Keratinocyte (primary cell): ENCODE measurements at regions not wholly inside any gene's neighbourhood (a gene's known extent, or its start where the extent isn't known, plus 50 kb on each side); places are given as distances from the start of the nearest gene placed in this dataset.

Experiments
- DNase-seq: peaks from one replicate; pipeline ENCODE4 v3.0.0-alpha.2; 2011; ENCODE audit warnings: low read depth, missing footprints, low spot score
- FAIRE-seq: peaks from 2 replicates; lab custom pipeline; 2011; peaks lifted over from hg19 to GRCh38; lab: Jason Lieb, UNC
- H2AFZ ChIP-seq: 2 replicates; pipeline ENCODE4 v1.6.0; 2012; ENCODE audit warnings: low read length, control low read depth, inconsistent platforms; ENCODE audit not compliant: control insufficient read depth
- H3K27ac ChIP-seq: 2 replicates; pipeline ENCODE4 v1.5.1; 2011; ENCODE audit warnings: low read length; ENCODE audit not compliant: control insufficient read depth, insufficient read depth
- H3K27me3 ChIP-seq: 3 replicates; pipeline ENCODE4 v1.6.0; 2011; ENCODE audit warnings: low read length; ENCODE audit not compliant: control insufficient read depth, insufficient read depth; ENCODE audit errors: extremely low read depth
- H3K36me3 ChIP-seq, 2 experiments: 2 replicates in 1 of 2; 3 replicates in 1 of 2; pipeline ENCODE4 v1.5.1; 2011; ENCODE audit warnings: low read length in 2 of 2, mild to moderate bottlenecking in 1 of 2; ENCODE audit not compliant: control insufficient read depth in 2 of 2, insufficient read depth in 2 of 2; ENCODE audit errors: extremely low read depth in 1 of 2
- H3K4me1 ChIP-seq: 3 replicates; pipeline ENCODE4 v1.5.1; 2011; ENCODE audit warnings: low read length; ENCODE audit not compliant: control insufficient read depth, insufficient read depth; ENCODE audit errors: extremely low read depth
- H3K4me2 ChIP-seq: 3 replicates; pipeline ENCODE4 v1.6.0; 2011; ENCODE audit warnings: low read depth, low read length; ENCODE audit not compliant: control insufficient read depth, insufficient read depth; ENCODE audit errors: extremely low read depth
- H3K4me3 ChIP-seq, 3 experiments: fragments of 200-600 bp in 1 of 3; sonication (generic) in 1 of 3; 2 replicates in 2 of 3; 3 replicates in 1 of 3; pipeline ENCODE4 v1.5.1; 2011 to 2016; ENCODE audit warnings: low read length in 3 of 3, mild to moderate bottlenecking in 3 of 3, control low read depth in 2 of 3, inconsistent platforms in 1 of 3, low read depth in 1 of 3, mixed read lengths in 1 of 3, mixed run types in 1 of 3, moderate library complexity in 1 of 3; ENCODE audit not compliant: control insufficient read depth in 2 of 3, insufficient read depth in 2 of 3; ENCODE audit errors: extremely low read depth in 1 of 3
- H3K79me2 ChIP-seq: 2 replicates; pipeline ENCODE4 v1.6.0; 2012; ENCODE audit warnings: low read length; ENCODE audit not compliant: control insufficient read depth, insufficient read depth
- H3K9ac ChIP-seq: 3 replicates; pipeline ENCODE4 v1.6.0; 2011; ENCODE audit warnings: low read length; ENCODE audit not compliant: control insufficient read depth, insufficient read depth; ENCODE audit errors: extremely low read depth
- H3K9me1 ChIP-seq: 3 replicates; pipeline ENCODE4 v1.6.0; 2011; ENCODE audit warnings: low read length; ENCODE audit not compliant: control insufficient read depth, insufficient read depth; ENCODE audit errors: extremely low read depth
- H3K9me3 ChIP-seq: 2 replicates; pipeline ENCODE4 v1.5.1; 2012; ENCODE audit warnings: low read depth, low read length; ENCODE audit not compliant: control insufficient read depth
- H4K20me1 ChIP-seq: 3 replicates; pipeline ENCODE4 v1.6.0; 2011; ENCODE audit warnings: low read length; ENCODE audit not compliant: control insufficient read depth, insufficient read depth; ENCODE audit errors: extremely low read depth
- CTCF ChIP-seq, 3 experiments: IDR thresholded peaks in 1 of 3; conservative IDR thresholded peaks in 1 of 3; optimal IDR thresholded peaks in 1 of 3; 2 replicates in 2 of 3; 3 replicates in 1 of 3; pipeline versions ENCODE3 to v1.5.1; 2011; ENCODE audit warnings: low read length in 3 of 3, mild to moderate bottlenecking in 3 of 3, moderate library complexity in 2 of 3, control low read depth in 1 of 3, inconsistent platforms in 1 of 3; ENCODE audit not compliant: insufficient read depth in 2 of 3; ENCODE audit errors: extremely low read depth in 1 of 3
- EZH2 ChIP-seq: IDR thresholded peaks from one replicate; pipeline ENCODE4 v1.6.1; 2012; ENCODE audit warnings: inconsistent platforms, mild to moderate bottlenecking, low read length, moderate library complexity
- dilution Hi-C: fragments of 300-500 bp; cut with MboI; formaldehyde crosslinking; loops from one replicate; pipeline ENCODE4 v1.7.0; 2020; ENCODE audit warnings: low sequenced_read_pairs; ENCODE audit not compliant: extremely low pct_ligation_motif_present

- H4K20me1 ChIP-seq = no peaks in the 10 kb centered on the region
- DNase-seq (no peak), FAIRE-seq (no peak)
- no peak overlapping the region for H2AFZ ChIP-seq
- no peak overlapping the region for H3K4me2 ChIP-seq
- H3K27ac ChIP-seq = no peak overlapping the region
- no peaks in the 10 kb centered on the region for H3K4me1 ChIP-seq
- H3K27me3 ChIP-seq = no peaks in the 10 kb centered on the region
- H3K9me1 ChIP-seq = no peaks in the 10 kb centered on the region
- dilution Hi-C loops = no loop called here
- TF ChIP-seq CTCF (optimal IDR thresholded peaks at IDR 0.05 in 1 of 3, IDR thresholded peaks at IDR 0.05 in 1 of 3, conservative IDR thresholded peaks at IDR 0.05 in 1 of 3; ENCODE audit: extremely low read depth in 1 of 3, insufficient read depth in 2 of 3, low read length in 3 of 3) (no peak), EZH2 (no peak)
- H3K9me3 ChIP-seq = no peaks in the 10 kb centered on the region
- no peak overlapping the region for H3K9ac ChIP-seq
- no peaks in the 10 kb centered on the region for H3K36me3 ChIP-seq
- no peaks in the 10 kb centered on the region for H3K79me2 ChIP-seq
- H3K4me3 ChIP-seq = no peak overlapping the region
These were observed 162.0 kb downstream of the PDGFRA start for GRCh38 chr4:54391104-54391503.

GRCh38 chr4:54392479-54392878 lies 163.4 kb downstream of the PDGFRA start:
- dilution Hi-C loops = no loop called here
- Histone ChIP-seq H3K4me3 (no peak overlapping the region), H3K9me3 (no peaks in the 10 kb centered on the region), H3K9me1 (no peaks in the 10 kb centered on the region), H3K4me2 (no peak overlapping the region), H3K79me2 (no peaks in the 10 kb centered on the region), H2AFZ (no peak overlapping the region), H3K4me1 (no peaks in the 10 kb centered on the region), H3K27ac (no peak overlapping the region), H3K27me3 (no peaks in the 10 kb centered on the region), H4K20me1 (no peaks in the 10 kb centered on the region), H3K36me3 (no peaks in the 10 kb centered on the region), H3K9ac (no peak overlapping the region)
- FAIRE-seq (no peak), DNase-seq (no peak)
- TF ChIP-seq EZH2 (no peak), CTCF (optimal IDR thresholded peaks at IDR 0.05 in 1 of 3, IDR thresholded peaks at IDR 0.05 in 1 of 3, conservative IDR thresholded peaks at IDR 0.05 in 1 of 3; ENCODE audit: extremely low read depth in 1 of 3, insufficient read depth in 2 of 3, low read length in 3 of 3) (no peak)
